Dendritic cell treated with granulocyte-macrophage colony-stimulating factor and Interleukin-4, amounts not matched to agents 40 ng/mL and 50 ng/mL, for 4 days (primary cell): ENCODE measurements at regions not wholly inside any gene's neighbourhood (a gene's known extent, or its start where the extent isn't known, plus 50 kb on each side); places are given as distances from the start of the nearest gene placed in this dataset.
"Not testable (repeated sequence)": the region's sequence is repeated elsewhere in the genome, so short reads cannot be mapped to it uniquely, and the experiment has no call there.

ENCODE experiments used
- H3K27ac Mint-ChIP-seq: one replicate; pipeline ENCODE4 v1.8.0; 2022; ENCODE audit warnings: mild to moderate bottlenecking, mixed read lengths
- H3K27me3 Mint-ChIP-seq: one replicate; pipeline ENCODE4 v1.8.0; 2022; ENCODE audit warnings: mild to moderate bottlenecking, mixed read lengths
- H3K36me3 Mint-ChIP-seq: one replicate; pipeline ENCODE4 v1.8.0; 2022; ENCODE audit warnings: low read depth, mixed read lengths
- H3K4me1 Mint-ChIP-seq: one replicate; pipeline ENCODE4 v1.8.0; 2022; ENCODE audit warnings: low read depth, mixed read lengths
- H3K4me3 Mint-ChIP-seq: one replicate; pipeline ENCODE4 v1.8.0; 2022; ENCODE audit warnings: mild to moderate bottlenecking, moderate library complexity, mixed read lengths
- H3K9me3 Mint-ChIP-seq: one replicate; pipeline ENCODE4 v1.8.0; 2022; ENCODE audit warnings: mixed read lengths
- intact Hi-C: fragments of 100-400 bp; cut with micrococcal nuclease; formaldehyde crosslinking; loops from one replicate; pipeline ENCODE4 v1.15.0; 2022

DNA sequence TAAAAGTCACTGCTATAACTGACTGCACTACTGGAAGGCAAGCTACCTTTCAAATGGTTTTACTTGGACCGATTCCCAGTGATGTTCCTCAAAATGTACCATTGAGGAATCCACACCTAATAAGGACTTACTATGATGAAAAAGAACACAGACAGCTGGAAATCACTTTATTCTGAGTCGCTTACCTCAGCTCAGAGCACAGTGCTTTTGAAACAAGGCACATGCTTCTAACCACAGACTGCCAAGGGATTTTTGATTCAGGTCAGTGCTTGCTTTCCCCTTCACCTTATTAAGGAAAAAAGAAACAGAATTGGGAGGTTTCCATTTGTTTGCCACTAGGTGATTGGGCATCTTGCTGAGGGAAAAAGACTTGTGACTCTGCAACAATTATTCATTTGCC, 707.5 kb upstream of the FSHR start:
- Mint-ChIP-seq H3K36me3 (no peaks in the 10 kb centered on the region), H3K27ac (no peak overlapping the region), H3K4me3 (no peak overlapping the region), H3K27me3 (no peaks in the 10 kb centered on the region), H3K4me1 (no peaks in the 10 kb centered on the region), H3K9me3 (no peaks in the 10 kb centered on the region)
- intact Hi-C loops: no loop called here

DNA sequence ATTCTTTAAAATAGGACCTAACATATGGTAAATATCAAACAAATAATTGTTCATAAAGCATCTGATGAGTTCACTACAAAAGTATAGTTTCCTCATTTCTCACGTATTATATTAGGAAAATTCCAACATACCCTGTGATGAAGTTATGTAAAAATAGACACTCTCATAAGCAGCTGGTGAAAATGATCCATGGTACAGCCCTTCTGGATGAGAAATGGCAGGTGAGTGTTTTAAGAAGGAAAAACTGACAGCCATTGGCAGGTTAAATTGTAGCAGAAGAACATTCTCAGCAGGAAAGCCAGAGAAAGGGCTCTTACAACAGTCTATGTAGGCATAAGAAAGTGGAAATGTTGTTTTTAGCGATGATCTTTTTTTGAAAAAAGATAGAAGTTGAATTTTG, 706.5 kb upstream of the FSHR start:
- H3K27me3 Mint-ChIP-seq: no peaks in the 10 kb centered on the region
- no peaks in the 10 kb centered on the region for H3K9me3 Mint-ChIP-seq
- H3K27ac Mint-ChIP-seq: no peak overlapping the region
- no peak overlapping the region for H3K4me3 Mint-ChIP-seq
- H3K4me1 Mint-ChIP-seq: no peaks in the 10 kb centered on the region
- intact Hi-C loops: no loop called here
- H3K36me3 Mint-ChIP-seq: no peaks in the 10 kb centered on the region

DNA sequence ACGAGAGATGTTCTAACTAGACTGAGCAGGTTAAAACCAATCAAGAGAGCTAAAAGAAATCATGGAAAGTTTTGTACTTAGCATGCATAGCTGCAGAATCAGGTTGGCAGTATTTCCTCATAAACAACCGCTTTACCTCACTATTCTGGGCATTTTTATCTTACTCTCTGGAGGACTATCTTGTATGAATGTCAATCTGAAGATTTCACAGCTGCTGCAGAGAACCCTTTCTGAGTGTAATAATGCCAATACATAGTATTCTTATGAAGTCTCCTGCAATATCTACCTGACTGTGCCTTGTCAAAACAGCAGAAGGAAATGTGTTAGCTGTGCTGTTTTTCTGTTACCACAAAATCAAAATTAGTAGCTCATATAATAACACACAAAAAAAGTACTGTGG, 705.9 kb upstream of the FSHR start:
- Mint-ChIP-seq H3K4me1 (no peaks in the 10 kb centered on the region), H3K27ac (no peak overlapping the region), H3K36me3 (no peaks in the 10 kb centered on the region), H3K9me3 (no peaks in the 10 kb centered on the region), H3K27me3 (no peaks in the 10 kb centered on the region), H3K4me3 (no peak overlapping the region)
- intact Hi-C loops: no loop called here

DNA sequence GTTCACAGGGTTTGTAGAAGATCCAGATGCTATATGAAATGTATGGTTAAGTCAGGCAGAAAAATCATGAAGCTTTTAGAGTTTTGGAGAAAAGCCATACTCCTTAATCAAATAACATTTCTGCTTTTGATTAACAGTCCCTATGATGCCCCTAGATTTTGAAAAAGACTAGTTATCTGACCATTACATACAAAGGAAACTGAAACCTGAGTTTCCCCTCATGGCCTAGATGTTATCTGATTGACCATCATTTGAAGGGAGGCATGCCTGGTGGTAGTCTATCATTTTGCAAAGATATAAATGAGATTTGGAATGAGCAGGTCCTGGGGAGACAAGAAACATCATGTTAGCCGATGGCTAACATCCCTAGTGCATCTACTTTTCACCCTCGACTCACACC, 704.3 kb upstream of the FSHR start:
- H3K36me3 Mint-ChIP-seq: no peaks in the 10 kb centered on the region
- H3K4me3 Mint-ChIP-seq: no peak overlapping the region
- intact Hi-C loops: loop anchor here (5.0 kb wide), 1 partner anchor 249 kb away; no protein-coding TSS in a partner anchor
- peaks cover 4% of the 10 kb centered on the region for H3K9me3 Mint-ChIP-seq
- no peaks in the 10 kb centered on the region for H3K4me1 Mint-ChIP-seq
- H3K27ac Mint-ChIP-seq: no peak overlapping the region
- H3K27me3 Mint-ChIP-seq: no peaks in the 10 kb centered on the region

DNA sequence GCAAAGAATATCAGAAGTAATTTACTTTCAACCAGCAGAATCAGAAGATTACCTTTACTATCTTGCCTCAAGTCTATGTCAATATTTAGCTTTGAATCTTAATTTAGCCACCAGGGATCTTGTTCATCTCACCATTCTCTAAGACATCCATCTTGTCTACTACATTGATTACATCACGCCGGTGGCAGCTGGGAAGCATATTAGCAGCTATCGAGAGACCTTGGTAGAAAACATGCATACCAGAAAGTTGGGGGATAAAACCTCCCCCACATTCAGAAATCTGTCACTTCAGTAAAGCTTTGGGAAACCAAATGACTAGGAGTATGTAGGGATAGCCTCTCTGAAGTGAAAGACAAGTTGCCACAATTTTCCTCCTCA, 703.8 kb upstream of the FSHR start:
- H3K4me1 Mint-ChIP-seq: no peaks in the 10 kb centered on the region
- H3K36me3 Mint-ChIP-seq: no peaks in the 10 kb centered on the region
- no peaks in the 10 kb centered on the region for H3K27me3 Mint-ChIP-seq
- peaks cover 9% of the 10 kb centered on the region for H3K9me3 Mint-ChIP-seq
- intact Hi-C loops: loop anchor here (5.0 kb wide), 1 partner anchor 249 kb away; no protein-coding TSS in a partner anchor
- no peak overlapping the region for H3K4me3 Mint-ChIP-seq
- no peak overlapping the region for H3K27ac Mint-ChIP-seq

DNA sequence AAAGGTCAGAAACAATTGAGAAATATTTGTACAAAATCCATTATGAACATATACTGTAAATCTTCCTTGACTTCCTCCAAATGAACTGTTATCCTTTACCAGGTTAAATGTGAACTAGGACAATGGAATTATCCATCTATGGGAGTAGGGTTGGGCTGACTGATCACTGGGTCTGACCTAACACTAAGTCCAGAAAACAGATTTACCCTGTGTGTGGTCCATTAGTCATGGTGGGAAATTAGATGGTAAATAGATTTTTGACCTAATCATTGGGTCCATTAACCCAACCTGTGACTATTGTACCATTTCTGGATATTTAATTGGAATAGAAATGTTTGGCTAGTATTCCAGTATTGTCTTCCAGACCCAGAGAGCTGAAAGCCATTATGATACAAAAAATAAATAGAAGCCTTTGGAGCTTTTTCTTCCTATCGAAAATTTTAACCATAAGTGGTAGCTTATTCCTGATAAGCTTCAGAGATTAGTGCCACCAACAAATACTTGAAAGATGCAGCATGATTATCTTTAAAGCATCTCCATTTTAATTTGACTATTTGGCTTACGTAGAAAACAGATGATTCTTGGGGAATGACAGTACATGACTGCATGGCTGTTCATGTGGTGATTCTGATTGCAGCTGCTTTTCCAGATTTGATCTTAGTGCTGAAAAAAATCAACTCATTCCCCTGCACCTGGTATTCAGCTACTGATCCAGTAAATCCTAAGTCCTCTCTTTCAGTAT, 703.2 kb upstream of the FSHR start:
- H3K36me3 Mint-ChIP-seq: no peaks in the 10 kb centered on the region

DNA sequence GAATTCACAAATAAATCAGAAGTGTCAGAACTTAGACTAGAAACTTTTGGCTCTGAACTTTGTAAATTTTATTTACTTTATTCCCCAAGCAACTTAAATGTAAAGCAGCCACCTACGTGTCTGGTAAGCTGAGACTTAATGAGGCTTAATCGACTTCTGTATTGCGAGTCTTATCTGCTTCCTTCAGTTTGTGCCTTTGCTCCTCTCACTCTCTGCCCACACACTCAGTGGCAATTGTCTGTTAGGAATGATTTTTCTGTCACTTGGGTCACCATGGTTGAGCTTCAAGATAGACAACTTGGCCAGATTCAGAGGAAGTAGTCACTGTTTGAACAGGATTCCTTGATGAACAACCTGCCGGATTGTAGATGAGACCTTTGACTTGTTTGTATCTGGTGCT, 691.4 kb upstream of the FSHR start:
- no peak overlapping the region for H3K4me3 Mint-ChIP-seq
- H3K4me1 Mint-ChIP-seq: no peaks in the 10 kb centered on the region
- H3K27ac Mint-ChIP-seq: no peak overlapping the region
- H3K27me3 Mint-ChIP-seq: no peaks in the 10 kb centered on the region
- H3K36me3 Mint-ChIP-seq: no peaks in the 10 kb centered on the region
- no peaks in the 10 kb centered on the region for H3K9me3 Mint-ChIP-seq
- intact Hi-C loops: no loop called here

More for the DNA sequence above, 703.2 kb upstream of the FSHR start:
- Mint-ChIP-seq H3K4me1 (no peaks in the 10 kb centered on the region), H3K4me3 (no peak overlapping the region), H3K9me3 (peaks cover 9% of the 10 kb centered on the region), H3K27ac (no peak overlapping the region), H3K27me3 (no peaks in the 10 kb centered on the region)
- intact Hi-C loops: loop anchor here (5.0 kb wide), 1 partner anchor 250 kb away; no protein-coding TSS in a partner anchor

DNA sequence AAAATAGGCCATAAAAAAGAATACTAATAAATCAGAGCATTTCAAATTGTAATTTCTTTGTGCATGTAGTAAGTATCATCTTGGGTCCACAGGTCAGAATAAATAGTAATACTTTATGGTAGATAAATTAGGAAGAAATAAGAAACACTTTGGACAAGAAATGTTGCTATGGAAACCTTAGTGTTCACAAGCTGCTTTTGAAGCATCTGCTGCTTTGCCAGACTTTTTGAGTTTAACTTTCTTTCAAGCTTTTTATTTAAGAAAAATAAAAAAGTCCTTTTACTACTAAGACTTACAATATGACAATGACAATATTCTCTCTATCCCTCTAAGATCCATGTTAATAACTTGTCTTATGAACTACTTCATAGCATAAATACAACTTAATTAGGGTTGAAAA, 690.7 kb upstream of the FSHR start:
- Mint-ChIP-seq H3K27ac (no peak overlapping the region), H3K27me3 (no peaks in the 10 kb centered on the region), H3K4me3 (no peak overlapping the region), H3K36me3 (no peaks in the 10 kb centered on the region), H3K9me3 (no peaks in the 10 kb centered on the region), H3K4me1 (no peaks in the 10 kb centered on the region)
- intact Hi-C loops: no loop called here

DNA sequence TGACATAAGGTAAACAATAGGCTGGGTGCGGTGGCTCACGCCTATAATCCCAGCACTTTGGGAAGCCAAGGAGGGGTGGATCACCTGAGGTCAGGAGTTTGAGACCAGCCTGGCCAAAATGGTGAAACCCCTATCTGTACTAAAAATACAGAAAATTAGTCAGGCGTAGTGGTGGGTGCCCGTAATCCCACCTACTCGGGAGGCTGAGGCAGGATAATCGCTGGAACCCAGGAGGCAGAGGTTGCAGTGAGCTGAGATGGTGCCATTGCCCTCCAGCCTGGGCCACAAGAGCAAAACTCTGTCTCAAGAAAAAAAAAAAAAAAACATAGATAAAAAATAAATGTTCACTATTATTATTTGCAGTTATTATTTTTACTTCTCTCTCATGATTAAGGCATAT, 689.8 kb upstream of the FSHR start:
- H3K4me1 Mint-ChIP-seq, H3K9me3 Mint-ChIP-seq, H3K27me3 Mint-ChIP-seq, H3K4me3 Mint-ChIP-seq, intact Hi-C loops, H3K27ac Mint-ChIP-seq, H3K36me3 Mint-ChIP-seq: not testable (repeated sequence)

DNA sequence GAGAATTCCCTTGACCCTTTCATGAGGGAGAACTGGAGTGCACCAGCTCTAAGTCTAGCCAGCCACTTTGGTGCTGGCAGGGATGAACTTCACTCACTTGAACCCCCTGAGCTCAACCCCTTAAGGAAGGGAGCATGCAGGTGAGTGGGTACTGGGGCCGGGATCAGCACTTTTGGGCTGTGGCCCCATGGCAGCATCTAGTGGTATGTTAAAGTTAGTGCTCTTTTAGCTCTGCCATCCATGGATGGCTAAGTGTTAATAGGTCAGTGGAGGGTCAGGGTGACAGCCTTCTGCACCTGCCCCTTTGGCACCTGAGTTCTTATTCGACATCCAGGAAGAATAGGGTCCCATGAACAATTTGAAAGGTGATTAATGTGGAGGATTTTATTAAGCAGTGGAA, 689.0 kb upstream of the FSHR start:
- no peaks in the 10 kb centered on the region for H3K9me3 Mint-ChIP-seq
- H3K27ac Mint-ChIP-seq: no peak overlapping the region
- no peaks in the 10 kb centered on the region for H3K4me1 Mint-ChIP-seq
- intact Hi-C loops: no loop called here
- H3K27me3 Mint-ChIP-seq: no peaks in the 10 kb centered on the region
- H3K36me3 Mint-ChIP-seq: no peaks in the 10 kb centered on the region
- H3K4me3 Mint-ChIP-seq: no peak overlapping the region

DNA sequence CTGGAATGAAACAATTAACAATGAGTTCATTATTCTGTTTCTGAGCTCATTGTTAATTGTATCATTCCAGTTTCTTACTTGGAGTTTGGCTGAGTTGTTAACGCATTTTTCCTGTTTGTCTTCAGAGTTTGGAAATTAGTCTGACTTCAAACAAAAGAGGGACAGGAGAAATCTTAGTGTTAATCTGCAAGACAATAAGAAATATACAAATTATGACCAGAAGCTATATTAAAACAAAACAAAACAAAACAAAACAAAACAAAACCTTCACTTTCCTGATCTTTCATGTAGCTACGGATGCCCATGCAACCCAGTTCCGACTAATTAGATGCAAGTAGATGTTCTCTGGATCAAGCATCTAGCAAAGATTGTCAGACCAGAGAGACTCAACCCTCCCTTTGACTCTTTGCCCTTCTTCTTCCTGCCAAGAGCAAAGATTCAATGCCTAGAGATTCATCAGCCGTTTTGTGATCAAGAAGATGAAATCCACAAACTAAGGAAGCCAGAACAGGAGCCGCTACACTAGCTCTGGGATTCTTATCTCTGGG, 686.2 kb upstream of the FSHR start:
- intact Hi-C loops: no loop called here
- Mint-ChIP-seq H3K4me1 (no peaks in the 10 kb centered on the region), H3K36me3 (no peaks in the 10 kb centered on the region), H3K4me3 (no peak overlapping the region), H3K9me3 (peaks cover 9% of the 10 kb centered on the region), H3K27me3 (no peaks in the 10 kb centered on the region), H3K27ac (no peak overlapping the region)

DNA sequence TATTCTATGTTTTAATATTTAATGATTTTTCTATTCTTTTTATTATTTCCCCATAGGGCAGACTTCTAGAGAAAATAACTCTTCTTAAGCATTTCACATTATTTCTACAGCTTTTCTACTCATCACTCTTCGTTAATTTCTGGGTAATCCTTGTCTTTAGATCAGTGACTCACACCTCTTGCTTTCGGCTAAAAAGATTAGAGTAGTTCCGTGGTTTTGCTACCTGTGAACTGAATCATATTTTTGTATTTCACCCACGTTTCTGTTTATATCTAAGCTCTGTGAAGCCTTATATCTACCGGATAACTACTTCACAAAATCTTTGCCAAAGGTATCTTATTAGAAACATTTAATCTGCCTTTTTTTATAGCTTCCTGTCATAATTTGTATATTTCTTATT, 685.5 kb upstream of the FSHR start:
- no peak overlapping the region for H3K4me3 Mint-ChIP-seq
- H3K4me1 Mint-ChIP-seq: no peaks in the 10 kb centered on the region

DNA sequence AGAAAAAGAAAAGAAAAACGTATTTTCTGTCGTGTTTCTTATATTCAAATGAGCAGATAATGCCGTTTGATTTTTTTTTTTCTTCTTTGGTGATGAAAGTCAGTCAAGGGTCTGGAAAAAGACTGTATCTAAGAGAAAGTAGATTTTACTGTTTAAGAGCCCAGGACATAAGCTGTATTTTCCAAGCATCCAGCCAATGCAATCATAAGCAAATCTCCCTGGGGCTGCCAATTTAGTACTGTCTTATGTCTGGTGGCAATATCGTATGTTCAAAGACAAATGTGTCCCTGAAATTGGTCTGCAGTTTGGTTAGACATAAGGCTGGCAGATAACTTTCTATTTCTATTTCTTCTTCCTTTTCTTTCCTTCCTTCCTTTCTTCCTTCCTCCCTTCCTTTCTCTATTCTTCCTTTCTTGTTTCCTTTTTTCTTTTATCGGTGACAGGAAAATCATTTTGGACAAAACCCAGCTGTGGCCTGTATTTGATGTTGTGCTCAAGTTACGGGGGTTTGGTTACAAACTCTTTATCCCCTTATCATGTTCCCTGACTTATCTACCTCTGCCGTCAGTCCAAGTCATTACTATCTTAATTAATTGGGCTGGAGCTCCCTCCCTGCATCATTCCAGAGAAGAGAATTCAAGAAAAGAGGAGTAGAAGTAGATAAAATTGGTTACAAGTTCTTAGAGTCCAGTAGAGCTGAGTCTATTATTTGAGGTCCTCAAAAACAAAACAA, 683.4 kb upstream of the FSHR start:
- intact Hi-C loops: no loop called here
- Mint-ChIP-seq H3K27ac (no peak overlapping the region), H3K9me3 (peaks cover 9% of the 10 kb centered on the region), H3K27me3 (no peaks in the 10 kb centered on the region), H3K4me1 (no peaks in the 10 kb centered on the region), H3K36me3 (no peaks in the 10 kb centered on the region), H3K4me3 (no peak overlapping the region)

More for the DNA sequence above, 685.5 kb upstream of the FSHR start:
- no peaks in the 10 kb centered on the region for H3K36me3 Mint-ChIP-seq
- intact Hi-C loops: no loop called here
- peaks cover 9% of the 10 kb centered on the region for H3K9me3 Mint-ChIP-seq
- no peak overlapping the region for H3K27ac Mint-ChIP-seq
- no peaks in the 10 kb centered on the region for H3K27me3 Mint-ChIP-seq

DNA sequence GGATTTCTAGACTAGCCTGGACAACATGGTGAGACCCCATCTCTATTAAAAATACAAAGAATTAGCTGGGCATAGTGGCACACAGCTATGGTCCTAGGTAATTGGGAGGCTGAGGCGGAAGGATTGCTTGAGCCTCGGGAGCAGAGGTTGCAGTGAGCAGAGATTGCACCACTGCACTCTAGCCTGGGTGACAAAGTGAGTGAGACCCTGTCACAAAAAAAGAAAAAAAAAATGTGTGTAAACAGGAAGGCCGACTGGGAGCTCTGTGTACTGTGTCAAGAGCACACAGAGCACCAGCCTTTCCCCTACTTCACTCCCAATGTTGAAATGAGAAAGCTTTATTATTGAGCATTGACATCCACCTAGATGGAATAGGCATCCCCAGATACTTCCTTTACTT, 681.7 kb upstream of the FSHR start:
- H3K27ac Mint-ChIP-seq: no peak overlapping the region

More for the DNA sequence above, 681.7 kb upstream of the FSHR start:
- Mint-ChIP-seq H3K9me3 (peaks cover 9% of the 10 kb centered on the region), H3K4me1 (no peaks in the 10 kb centered on the region), H3K27me3 (no peaks in the 10 kb centered on the region), H3K36me3 (no peaks in the 10 kb centered on the region), H3K4me3 (no peak overlapping the region)
- intact Hi-C loops: no loop called here
